Ovary (tissue), 3 donors: ENCODE measurements at regions not wholly inside any gene's neighbourhood (a gene's known extent, or its start where the extent isn't known, plus 50 kb on each side); places are given as distances from the start of the nearest gene placed in this dataset.

ENCODE experiments used
- CTCF ChIP-seq, 3 donors: fragments of 450-650 bp in 2 of 3; fragments of 200-600 bp in 1 of 3; IDR thresholded peaks; one replicate each; pipeline versions ENCODE4 v1.5.1 to v1.8.0; 2016 to 2022; ENCODE audit warnings: antibody characterized with exemption in 3 of 3, mild to moderate bottlenecking in 1 of 3
- EP300 ChIP-seq: sonication (generic); formaldehyde crosslinking; IDR thresholded peaks from one replicate; pipeline ENCODE4 v1.6.1; 2017; ENCODE audit warnings: antibody characterized with exemption
- donor health status: DM: no; HTN: no; CAD: no.

- TF ChIP-seq EP300 = no peak
- no peak for TF ChIP-seq CTCF (IDR thresholded peaks at IDR 0.05)
Observed at GRCh38 chr4:31613946-31614623, 893.9 kb downstream of the PCDH7 start.
